GM20000 (cell line): ENCODE measurements at regions not wholly inside any gene's neighbourhood (a gene's known extent, or its start where the extent isn't known, plus 50 kb on each side); places are given as distances from the start of the nearest gene placed in this dataset.

Source experiments
- DNase-seq: peaks from one replicate; pipeline ENCODE4 v3.0.0; 2012; ENCODE audit warnings: low spot score
- CTCF ChIP-seq: IDR thresholded peaks from 2 replicates; pipeline ENCODE4 v1.5.1; 2012; ENCODE audit warnings: mild to moderate bottlenecking, control low read depth; ENCODE audit errors: extremely low read depth, missing control alignments

GRCh38 chr6:62889240-62889639 lies 322.0 kb upstream of the FKBP1C start:
- no peak for DNase-seq
- TF ChIP-seq CTCF, result no peak

GRCh38 chr6:62891065-62891647 lies 320.1 kb upstream of the FKBP1C start:
- TF ChIP-seq CTCF, result no peak
- DNase-seq, result peak; percentile 3

GRCh38 chr6:62894114-62894513 lies 317.2 kb upstream of the FKBP1C start:
- no peak for TF ChIP-seq CTCF
- DNase-seq, result no peak

GRCh38 chr6:62903266-62903665 lies 308.0 kb upstream of the FKBP1C start:
- no peak for DNase-seq
- TF ChIP-seq CTCF, result no peak

GRCh38 chr6:62904687-62905086 lies 306.6 kb upstream of the FKBP1C start:
- TF ChIP-seq CTCF, result no peak
- no peak for DNase-seq

GRCh38 chr6:62914530-62914929 lies 296.7 kb upstream of the FKBP1C start:
- no peak for TF ChIP-seq CTCF
- no peak for DNase-seq

GRCh38 chr6:62923728-62924127 lies 287.5 kb upstream of the FKBP1C start:
- DNase-seq, result no peak

More at GRCh38 chr6:62923728-62924127, 287.5 kb upstream of the FKBP1C start:
- no peak for TF ChIP-seq CTCF
